ENCODE measurements at regions not wholly inside any gene's neighbourhood (a gene's known extent, or its start where the extent isn't known, plus 50 kb on each side); places are given as distances from the start of the nearest gene placed in this dataset.

DNA sequence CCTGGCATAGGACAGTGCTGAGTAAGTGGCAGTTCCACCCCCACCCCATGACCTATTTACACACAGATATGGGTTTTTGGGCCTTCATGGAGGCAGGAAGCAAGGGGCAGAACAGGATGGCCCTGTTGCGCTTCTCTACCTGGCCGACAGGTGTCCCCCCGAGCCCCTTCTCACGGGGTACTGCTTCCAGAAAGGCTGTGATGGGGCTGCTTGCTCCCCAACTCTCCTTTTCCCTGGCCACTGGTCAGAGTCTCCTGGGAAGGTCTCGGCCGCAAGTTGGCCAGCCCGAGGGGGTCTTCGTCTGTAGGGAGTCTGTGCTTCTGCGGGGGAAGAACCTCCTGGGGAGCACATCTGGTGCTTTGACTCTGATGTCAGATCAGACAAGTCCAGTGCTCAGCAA, 139.8 kb upstream of the TNS3 start:
- H3K27me3 Mint-ChIP-seq = no peaks in the 10 kb centered on the region
- Histone ChIP-seq H3K4me3 (ENCODE audit: control extremely low read depth in 1 of 5, extremely low read depth in 1 of 5, insufficient read depth in 1 of 5, low read depth in 2 of 5, low read length in 4 of 5) (no peak overlapping the region), H3K9ac (ENCODE audit: low read length) (no peak overlapping the region), H3K27me3 (replicated peaks in 1 of 4; ENCODE audit: control extremely low read depth in 1 of 4, control insufficient read depth in 3 of 4, insufficient read depth in 4 of 4, low read length in 3 of 4) (no peaks in the 10 kb centered on the region), H3K36me3 (replicated peaks in 1 of 2; ENCODE audit: control extremely low read depth in 1 of 2, control insufficient read depth in 1 of 2, extremely low read depth in 1 of 2, insufficient read depth in 2 of 2, low read length in 1 of 2) (no peaks in the 10 kb centered on the region), H3K9me3 (ENCODE audit: control extremely low read depth in 1 of 3, control insufficient read depth in 2 of 3, insufficient read depth in 1 of 3, low read length in 2 of 3) (peaks cover 0 to 4% (median 0%) of the 10 kb centered on the region in 3 donors), H3K4me1 (ENCODE audit: control insufficient read depth in 2 of 2, insufficient read depth in 2 of 2, low read length in 2 of 2) (peaks cover 65 to 67% of the 10 kb centered on the region in 2 donors), H3K79me2 (ENCODE audit: control insufficient read depth, insufficient read depth, low read length) (no peaks in the 10 kb centered on the region), H3K4me2 (replicated peaks; ENCODE audit: low read depth, low read length, poor library complexity, severe bottlenecking) (peak overlapping the region; percentile 28), H4K20me1 (ENCODE audit: control insufficient read depth, insufficient read depth, low read length, poor library complexity, severe bottlenecking) (no peaks in the 10 kb centered on the region), H2AFZ (ENCODE audit: insufficient read depth, low read depth, low read length, poor library complexity, severe bottlenecking) (no peak overlapping the region), H3K27ac (ENCODE audit: low read length in 2 of 2) (no peak overlapping the region)
- peak overlapping the region; percentile 87 for H3K27ac Mint-ChIP-seq
- ChIA-PET CTCF (no interaction called here), POLR2A (interaction anchor here (0.6 kb wide), 1 partner anchor 146 kb away, joined by 9 read pairs; no protein-coding TSS in a partner anchor)
- no peaks in the 10 kb centered on the region for H3K9me3 Mint-ChIP-seq (ENCODE audit: insufficient read depth)
- intact Hi-C loops (cut with micrococcal nuclease) = loop anchor here (10.0 kb wide), 1 partner anchor 117 kb away; no protein-coding TSS in a partner anchor
- no peak for ATAC-seq (ENCODE audit: low read depth)
- no peak overlapping the region for H3K4me3 Mint-ChIP-seq
- DNase-seq = no peak
- peaks cover 78% of the 10 kb centered on the region for H3K4me1 Mint-ChIP-seq
- no peak for TF ChIP-seq EZH2 (IDR thresholded peaks at IDR 0.05; ENCODE audit: borderline replicate concordance, insufficient read depth, low read depth, low read length, poor library complexity, severe bottlenecking)
- TF ChIP-seq, protein P1, sequence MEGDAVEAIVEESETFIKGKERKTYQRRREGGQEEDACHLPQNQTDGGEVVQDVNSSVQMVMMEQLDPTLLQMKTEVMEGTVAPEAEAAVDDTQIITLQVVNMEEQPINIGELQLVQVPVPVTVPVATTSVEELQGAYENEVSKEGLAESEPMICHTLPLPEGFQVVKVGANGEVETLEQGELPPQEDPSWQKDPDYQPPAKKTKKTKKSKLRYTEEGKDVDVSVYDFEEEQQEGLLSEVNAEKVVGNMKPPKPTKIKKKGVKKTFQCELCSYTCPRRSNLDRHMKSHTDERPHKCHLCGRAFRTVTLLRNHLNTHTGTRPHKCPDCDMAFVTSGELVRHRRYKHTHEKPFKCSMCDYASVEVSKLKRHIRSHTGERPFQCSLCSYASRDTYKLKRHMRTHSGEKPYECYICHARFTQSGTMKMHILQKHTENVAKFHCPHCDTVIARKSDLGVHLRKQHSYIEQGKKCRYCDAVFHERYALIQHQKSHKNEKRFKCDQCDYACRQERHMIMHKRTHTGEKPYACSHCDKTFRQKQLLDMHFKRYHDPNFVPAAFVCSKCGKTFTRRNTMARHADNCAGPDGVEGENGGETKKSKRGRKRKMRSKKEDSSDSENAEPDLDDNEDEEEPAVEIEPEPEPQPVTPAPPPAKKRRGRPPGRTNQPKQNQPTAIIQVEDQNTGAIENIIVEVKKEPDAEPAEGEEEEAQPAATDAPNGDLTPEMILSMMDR (IDR thresholded peaks at IDR 0.05) = no peak
- WGBS (ENCODE audit: insufficient coverage) = 86% methylated on average over 9 of the region's 9 CpGs

DNA sequence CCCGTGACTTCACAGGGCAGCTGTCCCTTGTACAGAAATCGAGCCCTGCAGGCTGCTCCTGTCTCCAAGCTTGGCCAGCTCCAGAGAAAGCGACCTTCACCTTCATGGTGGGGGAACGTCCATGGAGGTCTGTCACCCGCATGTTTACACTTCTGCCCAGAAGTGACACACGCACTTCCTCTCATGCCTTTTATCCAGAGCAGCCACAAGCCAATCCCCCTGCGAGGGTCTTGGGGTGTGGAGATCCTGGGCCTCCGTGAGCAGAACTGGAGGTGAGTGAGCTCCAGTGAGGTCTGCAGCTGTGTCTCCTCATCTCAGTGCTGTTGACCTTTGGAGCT, 139.0 kb upstream of the TNS3 start:
- Histone ChIP-seq H3K9me3 (ENCODE audit: control extremely low read depth in 1 of 3, control insufficient read depth in 2 of 3, insufficient read depth in 1 of 3, low read length in 2 of 3) (peaks cover 0 to 4% (median 0%) of the 10 kb centered on the region in 3 donors), H3K4me1 (ENCODE audit: control insufficient read depth in 2 of 2, insufficient read depth in 2 of 2, low read length in 2 of 2) (peaks cover 57 to 63% of the 10 kb centered on the region in 2 donors), H4K20me1 (ENCODE audit: control insufficient read depth, insufficient read depth, low read length, poor library complexity, severe bottlenecking) (no peaks in the 10 kb centered on the region), H2AFZ (ENCODE audit: insufficient read depth, low read depth, low read length, poor library complexity, severe bottlenecking) (peak overlapping the region; percentile 6), H3K79me2 (ENCODE audit: control insufficient read depth, insufficient read depth, low read length) (no peaks in the 10 kb centered on the region), H3K4me3 (ENCODE audit: control extremely low read depth in 1 of 5, extremely low read depth in 1 of 5, insufficient read depth in 1 of 5, low read depth in 2 of 5, low read length in 4 of 5) (no peak overlapping the region), H3K27me3 (replicated peaks in 1 of 4; ENCODE audit: control extremely low read depth in 1 of 4, control insufficient read depth in 3 of 4, insufficient read depth in 4 of 4, low read length in 3 of 4) (no peaks in the 10 kb centered on the region), H3K9ac (ENCODE audit: low read length) (no peak overlapping the region), H3K27ac (ENCODE audit: low read length in 2 of 2) (no peak overlapping the region), H3K4me2 (replicated peaks; ENCODE audit: low read depth, low read length, poor library complexity, severe bottlenecking) (peak overlapping the region; percentile 28), H3K36me3 (replicated peaks in 1 of 2; ENCODE audit: control extremely low read depth in 1 of 2, control insufficient read depth in 1 of 2, extremely low read depth in 1 of 2, insufficient read depth in 2 of 2, low read length in 1 of 2) (no peaks in the 10 kb centered on the region)
- H3K4me1 Mint-ChIP-seq = peaks cover 71% of the 10 kb centered on the region
- ChIA-PET POLR2A (interaction anchor here (0.6 to 1.8 kb wide), 3 partner anchors 51 to 145 kb away, joined by 7 to 14 read pairs (median 9); no protein-coding TSS in a partner anchor), CTCF (interaction anchor here (0.7 to 1.3 kb wide), 5 partner anchors 12 to 276 kb away, joined by 3 read pairs; no protein-coding TSS in a partner anchor)
- no peak for ATAC-seq (ENCODE audit: low read depth)
- peak overlapping the region; percentile 64 for H3K4me3 Mint-ChIP-seq
- no peak for DNase-seq
- no peak for TF ChIP-seq EZH2 (IDR thresholded peaks at IDR 0.05; ENCODE audit: borderline replicate concordance, insufficient read depth, low read depth, low read length, poor library complexity, severe bottlenecking)
- TF ChIP-seq, protein P1 (IDR thresholded peaks at IDR 0.05) = no peak
- H3K9me3 Mint-ChIP-seq (ENCODE audit: insufficient read depth) = no peaks in the 10 kb centered on the region
- H3K27ac Mint-ChIP-seq = peak overlapping the region; percentile 87
- intact Hi-C loops (cut with micrococcal nuclease) = loop anchor here (10.0 kb wide), 1 partner anchor 116 kb away; no protein-coding TSS in a partner anchor
- H3K27me3 Mint-ChIP-seq = no peaks in the 10 kb centered on the region
- 34% methylated on average over 3 of the region's 8 CpGs for WGBS (ENCODE audit: insufficient coverage)
